Mesothelial cell of epicardium (in vitro differentiated cells): ENCODE measurements at regions not wholly inside any gene's neighbourhood (a gene's known extent, or its start where the extent isn't known, plus 50 kb on each side); places are given as distances from the start of the nearest gene placed in this dataset.

Source experiments
- DNase-seq, 2 experiments: peaks; one replicate each; pipeline ENCODE4 v3.0.0; 2021; ENCODE audit warnings: low spot score in 2 of 2; ENCODE audit not compliant: unreplicated experiment in 2 of 2
- H3K27ac Mint-ChIP-seq: 2 replicates; pipeline ENCODE4 v1.8.0; 2021; ENCODE audit warnings: mixed read lengths
- H3K27me3 Mint-ChIP-seq: 2 replicates; pipeline ENCODE4 v1.8.0; 2021; ENCODE audit warnings: low read depth, mixed read lengths
- H3K36me3 Mint-ChIP-seq: 2 replicates; pipeline ENCODE4 v1.8.0; 2021; ENCODE audit warnings: mixed read lengths
- H3K4me1 Mint-ChIP-seq: 2 replicates; pipeline ENCODE4 v1.8.0; 2021; ENCODE audit warnings: mixed read lengths
- H3K4me3 Mint-ChIP-seq: 2 replicates; pipeline ENCODE4 v1.8.0; 2021; ENCODE audit warnings: mild to moderate bottlenecking, moderate library complexity, mixed read lengths
- H3K9me3 Mint-ChIP-seq: 2 replicates; pipeline ENCODE4 v1.8.0; 2021; ENCODE audit warnings: mixed read lengths
- TF ChIP-seq, protein P1 (sequence below): fragments of 200-600 bp; sonication (generic); IDR thresholded peaks from one replicate; pipeline ENCODE4 v1.5.0; 2021; ENCODE audit warnings: antibody characterized with exemption; ENCODE audit not compliant: unreplicated experiment

- H3K36me3 Mint-ChIP-seq, result no peaks in the 10 kb centered on the region
- H3K27me3 Mint-ChIP-seq, result peaks cover 15% of the 10 kb centered on the region
- no peak overlapping the region for H3K27ac Mint-ChIP-seq
- no peaks in the 10 kb centered on the region for H3K9me3 Mint-ChIP-seq
- TF ChIP-seq, protein P1, sequence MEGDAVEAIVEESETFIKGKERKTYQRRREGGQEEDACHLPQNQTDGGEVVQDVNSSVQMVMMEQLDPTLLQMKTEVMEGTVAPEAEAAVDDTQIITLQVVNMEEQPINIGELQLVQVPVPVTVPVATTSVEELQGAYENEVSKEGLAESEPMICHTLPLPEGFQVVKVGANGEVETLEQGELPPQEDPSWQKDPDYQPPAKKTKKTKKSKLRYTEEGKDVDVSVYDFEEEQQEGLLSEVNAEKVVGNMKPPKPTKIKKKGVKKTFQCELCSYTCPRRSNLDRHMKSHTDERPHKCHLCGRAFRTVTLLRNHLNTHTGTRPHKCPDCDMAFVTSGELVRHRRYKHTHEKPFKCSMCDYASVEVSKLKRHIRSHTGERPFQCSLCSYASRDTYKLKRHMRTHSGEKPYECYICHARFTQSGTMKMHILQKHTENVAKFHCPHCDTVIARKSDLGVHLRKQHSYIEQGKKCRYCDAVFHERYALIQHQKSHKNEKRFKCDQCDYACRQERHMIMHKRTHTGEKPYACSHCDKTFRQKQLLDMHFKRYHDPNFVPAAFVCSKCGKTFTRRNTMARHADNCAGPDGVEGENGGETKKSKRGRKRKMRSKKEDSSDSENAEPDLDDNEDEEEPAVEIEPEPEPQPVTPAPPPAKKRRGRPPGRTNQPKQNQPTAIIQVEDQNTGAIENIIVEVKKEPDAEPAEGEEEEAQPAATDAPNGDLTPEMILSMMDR, result no peak
- DNase-seq, result no peak
- H3K4me3 Mint-ChIP-seq, result no peak overlapping the region
- H3K4me1 Mint-ChIP-seq, result no peaks in the 10 kb centered on the region
These were observed 76.2 kb upstream of the ADPGK start for GRCh38 chr15:72859757-72860145.

- H3K27me3 Mint-ChIP-seq, result peaks cover 15% of the 10 kb centered on the region
- no peak overlapping the region for H3K27ac Mint-ChIP-seq
- no peak overlapping the region for H3K4me3 Mint-ChIP-seq
- no peak for DNase-seq
- TF ChIP-seq, protein P1, result no peak
- H3K4me1 Mint-ChIP-seq, result no peaks in the 10 kb centered on the region
- no peaks in the 10 kb centered on the region for H3K9me3 Mint-ChIP-seq
- H3K36me3 Mint-ChIP-seq, result no peaks in the 10 kb centered on the region
These were observed 75.6 kb upstream of the ADPGK start for GRCh38 chr15:72859017-72859756.

DNA sequence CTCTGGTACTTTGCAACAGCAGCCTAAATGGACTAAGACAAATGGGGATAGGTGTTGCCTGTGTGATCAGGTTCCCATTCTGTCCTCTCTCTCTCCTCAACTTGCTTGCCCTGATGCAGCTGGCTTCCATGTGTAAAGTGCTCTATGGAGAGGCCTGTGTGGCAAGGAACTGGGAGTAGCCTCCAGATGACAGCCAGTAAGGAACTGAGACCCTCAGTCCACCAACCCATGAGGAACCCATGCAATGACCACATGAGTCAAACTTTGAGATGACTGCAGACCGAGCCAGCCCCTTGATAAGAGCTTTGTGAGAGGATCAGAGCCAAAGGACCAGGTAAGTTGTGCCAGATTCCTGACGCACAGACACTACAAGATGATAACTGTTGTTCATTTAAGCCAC is 74.6 kb upstream of the ADPGK start:
- Mint-ChIP-seq H3K9me3 (no peaks in the 10 kb centered on the region), H3K27ac (no peak overlapping the region), H3K4me3 (no peak overlapping the region), H3K36me3 (no peaks in the 10 kb centered on the region), H3K27me3 (peaks cover 21% of the 10 kb centered on the region), H3K4me1 (no peaks in the 10 kb centered on the region)
- no peak for DNase-seq
- TF ChIP-seq, protein P1, result no peak

- no peaks in the 10 kb centered on the region for H3K36me3 Mint-ChIP-seq
- TF ChIP-seq, protein P1, result no peak
- no peak overlapping the region for H3K4me3 Mint-ChIP-seq
- H3K4me1 Mint-ChIP-seq, result no peaks in the 10 kb centered on the region
- no peak overlapping the region for H3K27ac Mint-ChIP-seq
- H3K27me3 Mint-ChIP-seq, result peaks cover 21% of the 10 kb centered on the region
- H3K9me3 Mint-ChIP-seq, result no peaks in the 10 kb centered on the region
- DNase-seq, result no peak
These were observed 73.9 kb upstream of the ADPGK start for GRCh38 chr15:72857331-72858063.

DNA sequence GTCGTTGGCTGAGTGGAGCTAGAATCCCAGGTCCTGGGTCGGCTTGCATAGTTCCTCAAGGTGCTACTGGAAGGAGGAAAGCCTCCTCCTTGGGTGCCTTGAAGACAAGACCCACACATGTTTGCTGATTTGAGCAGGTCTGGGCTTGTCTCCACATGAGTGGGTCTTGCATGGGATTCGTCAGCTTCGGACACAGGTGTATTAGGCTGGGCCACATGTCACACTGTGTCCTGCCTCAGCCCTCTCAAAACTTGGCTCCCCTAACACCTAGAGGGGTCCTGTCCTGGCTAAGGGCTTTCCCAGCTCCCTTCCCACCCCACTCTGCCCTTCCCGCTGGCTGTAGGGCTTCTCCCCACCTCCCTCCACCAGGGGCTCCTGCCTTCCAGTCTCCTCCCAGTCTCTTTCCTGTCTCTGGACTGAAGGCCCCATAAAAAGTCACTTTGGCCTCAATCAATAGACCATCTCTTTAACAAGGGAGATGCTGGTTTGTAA is 73.0 kb upstream of the ADPGK start:
- DNase-seq, result no peak
- no peak overlapping the region for H3K4me3 Mint-ChIP-seq
- H3K27me3 Mint-ChIP-seq, result peaks cover 23% of the 10 kb centered on the region
- H3K27ac Mint-ChIP-seq, result no peak overlapping the region
- H3K9me3 Mint-ChIP-seq, result no peaks in the 10 kb centered on the region
- H3K4me1 Mint-ChIP-seq, result no peaks in the 10 kb centered on the region
- TF ChIP-seq, protein P1, result no peak
- H3K36me3 Mint-ChIP-seq, result no peaks in the 10 kb centered on the region
